ENCODE measurements at regions not wholly inside any gene's neighbourhood (a gene's known extent, or its start where the extent isn't known, plus 50 kb on each side); places are given as distances from the start of the nearest gene placed in this dataset.

GRCh38 chr3:117610156-117610555 is 900.6 kb downstream of the TUSC7 start:
- intact Hi-C loops (cut with DNase I) = no loop called here
- no peaks in the 10 kb centered on the region for H3K27me3 ChIP-seq
- peak in 5 of 7 donors; percentile 26 to 78 (median 39) for DNase-seq
- no peaks in the 10 kb centered on the region for H3K36me3 ChIP-seq (replicated peaks in 1 of 2)
- no peak for TF ChIP-seq POLR2A (IDR thresholded peaks at IDR 0.05)
- peak overlapping the region in 3 of 5 donors; percentile 13 to 60 (median 36) for H3K27ac ChIP-seq
- 36 to 54% (median 50%) methylated on average over 4 of the region's 4 CpGs for WGBS, 4 donors
- H3K9me3 ChIP-seq (replicated peaks in 1 of 3) = no peaks in the 10 kb centered on the region
- no peak overlapping the region for H3K4me3 ChIP-seq
- H3K4me1 ChIP-seq (replicated peaks in 1 of 2) = peaks cover 0 to 8% of the 10 kb centered on the region in 2 donors

DNA sequence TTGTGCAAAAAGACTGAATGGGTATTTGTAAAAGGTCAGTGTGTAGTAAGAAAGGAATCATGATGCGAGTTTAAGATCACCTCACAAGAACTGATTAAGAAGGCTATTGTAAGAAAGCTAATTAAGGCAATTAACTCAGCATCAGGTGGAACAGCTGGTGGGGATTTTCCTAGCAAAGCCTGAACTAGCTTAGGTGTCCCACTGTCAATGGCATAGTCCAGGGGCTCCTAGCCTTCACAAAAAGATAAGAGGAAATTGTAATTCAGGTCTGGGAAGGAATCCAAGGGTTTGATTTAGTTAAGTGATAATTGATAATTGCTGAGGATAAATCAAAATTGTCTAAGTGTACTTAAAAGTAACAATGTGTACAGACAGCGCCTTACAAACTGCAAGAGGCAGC is 901.6 kb downstream of the TUSC7 start:
- Histone ChIP-seq H3K4me3 (no peak overlapping the region), H3K27ac (peak overlapping the region in 2 of 5 donors; percentile 36 to 60), H3K9me3 (replicated peaks in 1 of 3) (no peaks in the 10 kb centered on the region), H3K4me1 (replicated peaks in 1 of 2) (peaks cover 0 to 8% of the 10 kb centered on the region in 2 donors), H3K36me3 (replicated peaks in 1 of 2) (no peaks in the 10 kb centered on the region), H3K27me3 (no peaks in the 10 kb centered on the region)
- WGBS, 4 donors = 81 to 91% (median 82%) methylated on average over 2 of the region's 2 CpGs
- DNase-seq = no peak
- TF ChIP-seq POLR2A (IDR thresholded peaks at IDR 0.05) = no peak
- TF ChIP-seq, protein P1, sequence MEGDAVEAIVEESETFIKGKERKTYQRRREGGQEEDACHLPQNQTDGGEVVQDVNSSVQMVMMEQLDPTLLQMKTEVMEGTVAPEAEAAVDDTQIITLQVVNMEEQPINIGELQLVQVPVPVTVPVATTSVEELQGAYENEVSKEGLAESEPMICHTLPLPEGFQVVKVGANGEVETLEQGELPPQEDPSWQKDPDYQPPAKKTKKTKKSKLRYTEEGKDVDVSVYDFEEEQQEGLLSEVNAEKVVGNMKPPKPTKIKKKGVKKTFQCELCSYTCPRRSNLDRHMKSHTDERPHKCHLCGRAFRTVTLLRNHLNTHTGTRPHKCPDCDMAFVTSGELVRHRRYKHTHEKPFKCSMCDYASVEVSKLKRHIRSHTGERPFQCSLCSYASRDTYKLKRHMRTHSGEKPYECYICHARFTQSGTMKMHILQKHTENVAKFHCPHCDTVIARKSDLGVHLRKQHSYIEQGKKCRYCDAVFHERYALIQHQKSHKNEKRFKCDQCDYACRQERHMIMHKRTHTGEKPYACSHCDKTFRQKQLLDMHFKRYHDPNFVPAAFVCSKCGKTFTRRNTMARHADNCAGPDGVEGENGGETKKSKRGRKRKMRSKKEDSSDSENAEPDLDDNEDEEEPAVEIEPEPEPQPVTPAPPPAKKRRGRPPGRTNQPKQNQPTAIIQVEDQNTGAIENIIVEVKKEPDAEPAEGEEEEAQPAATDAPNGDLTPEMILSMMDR (IDR thresholded peaks at IDR 0.05) = no peak
- intact Hi-C loops (cut with DNase I) = no loop called here

DNA sequence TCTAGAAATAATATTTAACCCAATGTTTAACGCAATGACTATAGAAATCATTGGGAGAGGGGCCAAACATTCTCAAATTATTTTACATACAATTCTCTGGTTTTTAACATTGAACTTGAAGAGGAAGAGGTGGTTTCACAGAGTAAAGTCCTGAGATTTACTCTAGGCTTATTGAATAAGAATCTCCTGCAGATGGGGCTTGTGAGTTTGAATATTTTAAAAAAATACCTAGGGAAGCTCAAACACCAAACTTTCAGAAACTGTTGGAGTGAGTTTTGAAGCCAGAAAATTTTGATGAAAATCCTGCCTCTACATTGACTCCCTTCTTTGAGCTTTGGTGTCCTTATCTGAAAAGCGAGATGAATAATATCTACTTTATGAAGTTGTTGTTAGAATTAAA is 906.6 kb downstream of the TUSC7 start:
- no peaks in the 10 kb centered on the region for H3K36me3 ChIP-seq (replicated peaks in 1 of 2)
- no peaks in the 10 kb centered on the region for H3K9me3 ChIP-seq (replicated peaks in 1 of 3)
- no peaks in the 10 kb centered on the region for H3K27me3 ChIP-seq
- peaks cover 0 to 9% of the 10 kb centered on the region in 2 donors for H3K4me1 ChIP-seq (replicated peaks in 1 of 2)
- intact Hi-C loops (cut with DNase I) = no loop called here
- TF ChIP-seq, protein P1 (IDR thresholded peaks at IDR 0.05) = no peak
- no peak for TF ChIP-seq POLR2A (IDR thresholded peaks at IDR 0.05)
- WGBS, 4 donors = 96 to 97% (median 97%) methylated on average over 2 of the region's 2 CpGs
- H3K27ac ChIP-seq = no peak overlapping the region
- DNase-seq = no peak
- no peak overlapping the region for H3K4me3 ChIP-seq

DNA sequence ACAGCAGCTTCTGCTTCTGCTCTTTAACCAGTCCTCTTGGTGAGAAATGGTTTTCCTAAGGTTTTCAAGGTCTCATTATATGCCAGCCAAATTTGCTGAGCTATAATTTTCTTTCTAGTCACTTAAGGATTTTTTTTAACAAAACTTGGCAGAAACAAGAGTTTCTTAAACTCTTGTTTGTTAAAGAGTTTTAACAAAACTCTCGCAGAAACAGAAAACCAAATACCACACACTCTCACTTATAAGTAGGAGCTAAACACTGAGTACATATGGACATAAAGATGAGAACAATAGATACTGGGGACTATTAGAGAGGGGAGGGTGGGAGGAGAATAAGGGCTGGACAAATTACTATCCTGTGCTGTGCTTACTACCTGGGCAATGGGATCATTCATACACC is 908.3 kb downstream of the TUSC7 start:
- no peak for DNase-seq

DNA sequence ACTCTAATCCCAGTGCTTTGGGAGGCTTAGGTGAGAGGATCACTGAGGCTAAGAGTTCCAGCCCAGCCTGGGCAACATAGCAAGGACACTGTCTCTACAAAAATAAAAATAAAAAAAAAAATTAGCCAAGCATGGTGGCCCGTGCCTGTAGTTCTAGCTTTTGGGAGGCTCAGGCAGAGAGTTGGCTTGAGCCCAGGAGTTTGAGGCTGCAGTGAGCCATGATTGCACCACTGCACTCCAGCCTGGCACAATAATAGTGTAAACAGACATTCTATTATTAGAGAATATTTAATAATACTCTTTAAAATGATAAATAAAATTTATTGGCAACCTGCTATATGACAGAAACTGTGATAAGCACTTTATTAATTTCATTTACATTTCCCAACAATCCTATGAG is 908.9 kb downstream of the TUSC7 start:
- no peaks in the 10 kb centered on the region for H3K9me3 ChIP-seq (replicated peaks in 1 of 3)
- 46 to 81% (median 66%) methylated on average over 1 of the region's 1 CpG for WGBS, 4 donors
- H3K4me1 ChIP-seq (replicated peaks in 1 of 2) = peaks cover 0 to 9% of the 10 kb centered on the region in 2 donors
- no peak overlapping the region for H3K27ac ChIP-seq
- H3K36me3 ChIP-seq (replicated peaks in 1 of 2) = no peaks in the 10 kb centered on the region
- H3K4me3 ChIP-seq = no peak overlapping the region
- intact Hi-C loops (cut with DNase I) = no loop called here
- no peaks in the 10 kb centered on the region for H3K27me3 ChIP-seq
- no peak for TF ChIP-seq POLR2A (IDR thresholded peaks at IDR 0.05)
- TF ChIP-seq, protein P1 (IDR thresholded peaks at IDR 0.05) = no peak
- DNase-seq = peak in 2 of 7 donors; percentile 20 to 29

More for the DNA sequence above, 908.3 kb downstream of the TUSC7 start:
- H3K27me3 ChIP-seq = no peaks in the 10 kb centered on the region
- TF ChIP-seq POLR2A (IDR thresholded peaks at IDR 0.05) = no peak
- TF ChIP-seq, protein P1 (IDR thresholded peaks at IDR 0.05) = no peak
- H3K9me3 ChIP-seq (replicated peaks in 1 of 3) = no peaks in the 10 kb centered on the region
- no peak overlapping the region for H3K4me3 ChIP-seq
- H3K36me3 ChIP-seq (replicated peaks in 1 of 2) = no peaks in the 10 kb centered on the region
- WGBS, 4 donors = 70 to 76% (median 73%) methylated on average over 1 of the region's 1 CpG
- intact Hi-C loops (cut with DNase I) = no loop called here
- peaks cover 0 to 9% of the 10 kb centered on the region in 2 donors for H3K4me1 ChIP-seq (replicated peaks in 1 of 2)
- no peak overlapping the region for H3K27ac ChIP-seq

Data from adrenal gland (tissue), 9 donors.